HT-29 (cell line): ENCODE measurements at regions not wholly inside any gene's neighbourhood (a gene's known extent, or its start where the extent isn't known, plus 50 kb on each side); places are given as distances from the start of the nearest gene placed in this dataset.

ENCODE experiments used
- DNase-seq: peaks from one replicate; pipeline ENCODE4 v3.0.0-alpha.2; 2015; ENCODE audit warnings: low spot score

- no peak for DNase-seq
Measured at GRCh38 chr2:41949091-41949882, 98.5 kb upstream of the PKDCC start.

- DNase-seq: no peak
Measured at GRCh38 chr2:41949883-41950665, 97.7 kb upstream of the PKDCC start.

- no peak for DNase-seq
Measured at GRCh38 chr2:41950666-41950960, 97.2 kb upstream of the PKDCC start.

GRCh38 chr2:41954304-41955291 lies 93.2 kb upstream of the PKDCC start:
- DNase-seq: no peak

GRCh38 chr2:41955316-41956043 lies 92.3 kb upstream of the PKDCC start:
- DNase-seq: no peak

GRCh38 chr2:41957431-41957830 lies 90.4 kb upstream of the PKDCC start:
- DNase-seq: no peak

GRCh38 chr2:41958251-41958650 lies 89.6 kb upstream of the PKDCC start:
- DNase-seq: no peak

GRCh38 chr2:41958775-41959174 lies 89.0 kb upstream of the PKDCC start:
- no peak for DNase-seq

- DNase-seq: no peak
Measured at GRCh38 chr2:41959760-41960159, 88.1 kb upstream of the PKDCC start.

GRCh38 chr2:41962922-41963622 lies 84.7 kb upstream of the PKDCC start:
- no peak for DNase-seq

- peak; percentile 74 for DNase-seq
Measured at GRCh38 chr2:41963661-41964525, 83.9 kb upstream of the PKDCC start.

- no peak for DNase-seq
Measured at GRCh38 chr2:41965173-41965908, 82.5 kb upstream of the PKDCC start.

- DNase-seq: no peak
Measured at GRCh38 chr2:41965909-41966295, 81.9 kb upstream of the PKDCC start.

GRCh38 chr2:41966431-41966893 lies 81.4 kb upstream of the PKDCC start:
- DNase-seq: peak; percentile 59

- no peak for DNase-seq
Measured at GRCh38 chr2:41966920-41967319, 80.9 kb upstream of the PKDCC start.

- DNase-seq: peak; percentile 55
Measured at GRCh38 chr2:41967476-41968181, 80.2 kb upstream of the PKDCC start.

- DNase-seq: no peak
Measured at GRCh38 chr2:41968182-41968578, 79.6 kb upstream of the PKDCC start.

- DNase-seq: no peak
Measured at GRCh38 chr2:41970988-41971660, 76.7 kb upstream of the PKDCC start.
